K562 (cell line): ENCODE measurements at regions not wholly inside any gene's neighbourhood (a gene's known extent, or its start where the extent isn't known, plus 50 kb on each side); places are given as distances from the start of the nearest gene placed in this dataset.

ENCODE experiments used
- ATAC-seq: fragments of 200-7000 bp; cut with Tn5 transposase; 3 replicates; pipeline ENCODE4 v1.9.1; 2020; ENCODE audit warnings: moderate library complexity
- BruUV-seq: library from RNA; stranded (reverse); fragments of 400-500 nt; replicated peaks from 2 replicates; lab custom pipeline; 2021; lab: Mats Ljungman, UMichigan
- CTCF ChIA-PET: fragments of 300-600 bp; formaldehyde crosslinking; extraction: SDS; loops from one replicate; lab custom pipeline; 2021; ENCODE audit warnings: low intra/inter-chr PET ratio; lab: Yijun Ruan, JAX
- POLR2A ChIA-PET: fragments of 300-600, 350-650 bp; sonication (Branson Sonifier 250); formaldehyde crosslinking; extraction: SDS; loops from one replicate; lab custom pipeline; 2021; ENCODE audit warnings: antibody characterized with exemption, inconsistent platforms; lab: Yijun Ruan, JAX
- DNase-seq, 4 experiments: peaks; one replicate each; pipeline versions ENCODE4 v3.0.0 to v3.0.0-alpha.2; 2011 to 2018; ENCODE audit warnings: low spot score in 3 of 4, mixed read lengths in 3 of 4; ENCODE audit errors: extremely low read depth in 1 of 4
- FAIRE-seq: peaks from 2 replicates; lab custom pipeline; 2011; peaks lifted over from hg19 to GRCh38; lab: Jason Lieb, UNC
- H2AFZ ChIP-seq: 2 replicates; pipeline ENCODE4 v1.6.0; 2011; ENCODE audit warnings: low read depth, low read length, control low read depth, inconsistent platforms
- H3K27ac ChIP-seq: fragments of 200-600 bp; 3 replicates; pipeline ENCODE4 v1.8.0; 2011; ENCODE audit warnings: low read depth, mild to moderate bottlenecking, control low read depth, inconsistent platforms, low read length, moderate library complexity, mixed read lengths; ENCODE audit errors: extremely low read depth
- H3K27me3 ChIP-seq, 2 experiments: fragments of 300-600 bp in 1 of 2; 2 replicates in 1 of 2; 3 replicates in 1 of 2; pipeline versions ENCODE4 v1.6.0 to v1.8.0; 2011; ENCODE audit warnings: inconsistent platforms in 2 of 2, low read length in 2 of 2, mild to moderate bottlenecking in 1 of 2, mixed read lengths in 1 of 2, moderate library complexity in 1 of 2; ENCODE audit not compliant: control insufficient read depth in 2 of 2, insufficient read depth in 2 of 2
- H3K36me3 ChIP-seq: fragments of 300-600 bp; 3 replicates; pipeline ENCODE4 v1.8.0; 2011; ENCODE audit warnings: mild to moderate bottlenecking, low read length, inconsistent platforms; ENCODE audit not compliant: control insufficient read depth, insufficient read depth
- H3K4me1 ChIP-seq, 2 experiments: fragments of 200-600 bp in 1 of 2; replicated peaks in 1 of 2; 2 replicates in 1 of 2; 3 replicates in 1 of 2; pipeline versions ENCODE4 v1.5.1 to v1.8.0; 2011; ENCODE audit warnings: inconsistent platforms in 2 of 2, low read length in 2 of 2, mild to moderate bottlenecking in 1 of 2, mixed read lengths in 1 of 2, moderate library complexity in 1 of 2; ENCODE audit not compliant: control insufficient read depth in 2 of 2, insufficient read depth in 2 of 2
- H3K4me2 ChIP-seq: 2 replicates; pipeline ENCODE4 v1.6.1; 2011; ENCODE audit warnings: low read length, control low read depth, inconsistent platforms, mixed read lengths; ENCODE audit not compliant: insufficient read depth
- H3K4me3 ChIP-seq: fragments of 200-600 bp; sonication (generic), shearing (Covaris generic); 2 replicates; pipeline ENCODE4 v1.5.1; 2016; ENCODE audit warnings: control low read depth, inconsistent platforms
- H3K79me2 ChIP-seq: fragments of 200-600 bp; 3 replicates; pipeline ENCODE4 v1.8.0; 2011; ENCODE audit warnings: low read length, inconsistent platforms; ENCODE audit not compliant: control insufficient read depth, insufficient read depth
- H3K9ac ChIP-seq, 2 experiments: 2 replicates each; pipeline versions ENCODE4 v1.6.0 to v1.6.1; 2011; ENCODE audit warnings: low read depth in 2 of 2, low read length in 2 of 2, control low read depth in 1 of 2, inconsistent platforms in 1 of 2, mild to moderate bottlenecking in 1 of 2, mixed read lengths in 1 of 2; ENCODE audit not compliant: insufficient read depth in 1 of 2
- H3K9me1 ChIP-seq: one replicate; pipeline ENCODE4 v1.6.0; 2011; ENCODE audit warnings: inconsistent platforms, mild to moderate bottlenecking, low read length, moderate library complexity; ENCODE audit not compliant: control insufficient read depth, insufficient read depth
- H3K9me3 ChIP-seq: replicated peaks from 2 replicates; pipeline ENCODE4 v1.5.1; 2011; ENCODE audit warnings: low read depth, low read length, inconsistent platforms; ENCODE audit not compliant: control insufficient read depth, insufficient read depth
- H4K20me1 ChIP-seq: replicated peaks from 2 replicates; pipeline ENCODE4 v1.6.1; 2011; ENCODE audit warnings: low read length, inconsistent platforms, mixed read lengths; ENCODE audit not compliant: control insufficient read depth, insufficient read depth
- CGGBP1 ChIP-seq: fragments of 250-450 bp; sonication (Bioruptor Pico); IDR thresholded peaks from 2 replicates; pipeline ENCODE4 v1.9.0; 2021; ENCODE audit warnings: mild to moderate bottlenecking
- CREB3L1 ChIP-seq: fragments of 450-650 bp; IDR thresholded peaks from 2 replicates; pipeline ENCODE4 v1.6.1; 2014; ENCODE audit warnings: low read depth, mild to moderate bottlenecking, moderate library complexity, borderline replicate concordance
- CTCFL ChIP-seq: IDR thresholded peaks from 2 replicates; pipeline ENCODE4 v1.6.1; 2011; ENCODE audit warnings: borderline replicate concordance, low read depth, mild to moderate bottlenecking, moderate library complexity, low read length; ENCODE audit not compliant: insufficient read depth, poor library complexity, severe bottlenecking
- GATAD2B ChIP-seq: fragments of 450-650 bp; IDR thresholded peaks from 2 replicates; pipeline ENCODE4 v1.6.1; 2017; ENCODE audit warnings: mild to moderate bottlenecking, borderline replicate concordance
- HMBOX1 ChIP-seq: sonication (generic); IDR thresholded peaks from 2 replicates; pipeline ENCODE4 v1.6.1; 2016
- MCM5 ChIP-seq: fragments of 450-650 bp; IDR thresholded peaks from 2 replicates; pipeline ENCODE4 v1.6.1; 2016; ENCODE audit warnings: low read depth
- MNT ChIP-seq, 2 experiments: fragments of 450-650 bp; conservative IDR thresholded peaks; 2 replicates each; pipeline ENCODE4 v1.6.1; 2017; ENCODE audit warnings: mild to moderate bottlenecking in 2 of 2, moderate library complexity in 2 of 2
- PML ChIP-seq: IDR thresholded peaks from 2 replicates; pipeline ENCODE4 v1.6.1; 2012; ENCODE audit warnings: low read length, inconsistent platforms
- RB1 ChIP-seq: fragments of 450-650 bp; IDR thresholded peaks from 2 replicates; pipeline ENCODE4 v1.6.1; 2017; ENCODE audit warnings: low read depth, mild to moderate bottlenecking
- SETDB1 ChIP-seq: IDR thresholded peaks from one replicate; pipeline ENCODE4 v1.6.1; 2012; ENCODE audit warnings: low read length, control low read depth, inconsistent platforms
- TSC22D4 ChIP-seq: fragments of 450-650 bp; IDR thresholded peaks from 2 replicates; pipeline ENCODE4 v1.6.1; 2016; ENCODE audit warnings: missing genetic modification characterization, missing biosample characterization, control low read depth
- ZNF512 ChIP-seq: IDR thresholded peaks from 2 replicates; pipeline ENCODE4 v1.6.1; 2016; ENCODE audit warnings: missing genetic modification characterization, missing compliant biosample characterization
- WGBS: fragments of 100-300 bp; shearing (Covaris generic); methylation state at CpG from one replicate; pipeline ENCODE4 v1.1.6; 2016; ENCODE audit warnings: low coverage, mixed read lengths; ENCODE audit not compliant: insufficient coverage; ENCODE audit errors: missing lambda C conversion rate; 5-methylcytosine and 5-hydroxymethylcytosine counted together
- in situ Hi-C: fragments of 300-500 bp; cut with MboI; formaldehyde crosslinking; loops from 4 replicates; pipeline ENCODE4 v1.15.0; 2018; ENCODE audit warnings: inconsistent platforms, mixed read lengths
- intact Hi-C: fragments of 100-400 bp; cut with micrococcal nuclease; formaldehyde crosslinking; loops from 2 replicates; pipeline ENCODE4 v1.14.2; 2022

- Histone ChIP-seq H3K9me1 (no peaks in the 10 kb centered on the region), H3K4me3 (no peak overlapping the region), H3K36me3 (no peaks in the 10 kb centered on the region), H3K4me1 (no peaks in the 10 kb centered on the region), H3K27ac (no peak overlapping the region), H3K9me3 (no peaks in the 10 kb centered on the region), H2AFZ (no peak overlapping the region), H3K79me2 (no peaks in the 10 kb centered on the region), H4K20me1 (no peaks in the 10 kb centered on the region), H3K9ac (no peak overlapping the region), H3K4me2 (no peak overlapping the region), H3K27me3 (no peaks in the 10 kb centered on the region)
- DNase-seq (no peak), ATAC-seq (no peak), FAIRE-seq (no peak)
- POLR2A ChIA-PET, result no interaction called here
- in situ Hi-C loops (no loop called here), intact Hi-C loops (no loop called here)
- WGBS, result under 1% methylated on average over 8 of the region's 8 CpGs
- CTCF ChIA-PET, result no interaction called here
- no TSS peak for BruUV-seq
- TF ChIP-seq GATAD2B, result no peak
- TF ChIP-seq CGGBP1 (CRISPR knock-in tag), result no peak
- no peak for TF ChIP-seq CTCFL
- TF ChIP-seq PML, result no peak
- TF ChIP-seq HMBOX1, result no peak
- TF ChIP-seq SETDB1, result no peak
- TF ChIP-seq RB1, result no peak
- TF ChIP-seq MNT (conservative IDR thresholded peaks at IDR 0.05), result no peak
- no peak for TF ChIP-seq CREB3L1
- TF ChIP-seq MCM5, result no peak
- no peak for TF ChIP-seq ZNF512
- TF ChIP-seq TSC22D4 (tag), result no peak
These were observed 297.7 kb downstream of the MSX2 start for GRCh38 chr5:175021841-175022625.
